Endothelial cell (in vitro differentiated cells): ENCODE measurements at regions not wholly inside any gene's neighbourhood (a gene's known extent, or its start where the extent isn't known, plus 50 kb on each side); places are given as distances from the start of the nearest gene placed in this dataset.
"Not testable (repeated sequence)": the region's sequence is repeated elsewhere in the genome, so short reads cannot be mapped to it uniquely, and the experiment has no call there.

ENCODE experiments used
- DNase-seq: peaks from one replicate; pipeline ENCODE4 v3.0.0; 2021; ENCODE audit warnings: low spot score
- H3K27ac Mint-ChIP-seq: one replicate; pipeline ENCODE4 v1.8.0; 2021; ENCODE audit warnings: mixed read lengths, inconsistent platforms; ENCODE audit not compliant: unreplicated experiment
- H3K27me3 Mint-ChIP-seq: one replicate; pipeline ENCODE4 v1.8.0; 2021; ENCODE audit warnings: mild to moderate bottlenecking, moderate library complexity, mixed read lengths, inconsistent platforms; ENCODE audit not compliant: unreplicated experiment
- H3K36me3 Mint-ChIP-seq: one replicate; pipeline ENCODE4 v1.8.0; 2021; ENCODE audit warnings: mild to moderate bottlenecking, low read depth, mixed read lengths, inconsistent platforms; ENCODE audit not compliant: unreplicated experiment
- H3K4me1 Mint-ChIP-seq: one replicate; pipeline ENCODE4 v1.8.0; 2021; ENCODE audit warnings: mild to moderate bottlenecking, mixed read lengths, inconsistent platforms; ENCODE audit not compliant: unreplicated experiment
- H3K4me3 Mint-ChIP-seq: one replicate; pipeline ENCODE4 v1.8.0; 2021; ENCODE audit warnings: mild to moderate bottlenecking, mixed read lengths, inconsistent platforms; ENCODE audit not compliant: unreplicated experiment
- H3K9me3 Mint-ChIP-seq: one replicate; pipeline ENCODE4 v1.8.0; 2021; ENCODE audit warnings: mixed read lengths, inconsistent platforms; ENCODE audit not compliant: unreplicated experiment
- CTCF ChIP-seq: fragments of 200-600 bp; sonication (generic); IDR thresholded peaks from one replicate; pipeline ENCODE4 v1.5.0; 2021; ENCODE audit warnings: antibody characterized with exemption; ENCODE audit not compliant: unreplicated experiment

- Mint-ChIP-seq H3K4me1 (no peaks in the 10 kb centered on the region), H3K36me3 (no peaks in the 10 kb centered on the region), H3K9me3 (no peaks in the 10 kb centered on the region), H3K4me3 (no peak overlapping the region), H3K27me3 (no peaks in the 10 kb centered on the region), H3K27ac (no peak overlapping the region)
- no peak for TF ChIP-seq CTCF
- DNase-seq, result no peak
These were observed 238.8 kb upstream of the GRIA3 start for GRCh38 chrX:122945328-122945727.

- Mint-ChIP-seq H3K9me3 (no peaks in the 10 kb centered on the region), H3K27ac (no peak overlapping the region), H3K4me1 (no peaks in the 10 kb centered on the region), H3K4me3 (no peak overlapping the region), H3K27me3 (no peaks in the 10 kb centered on the region), H3K36me3 (peaks cover 5% of the 10 kb centered on the region)
- DNase-seq, result no peak
- TF ChIP-seq CTCF, result no peak
These were observed 211.5 kb upstream of the GRIA3 start for GRCh38 chrX:122972604-122973003.

GRCh38 chrX:122982521-122982920 is 201.6 kb upstream of the GRIA3 start:
- Mint-ChIP-seq H3K4me1 (no peaks in the 10 kb centered on the region), H3K27me3 (no peaks in the 10 kb centered on the region), H3K36me3 (no peaks in the 10 kb centered on the region), H3K4me3 (no peak overlapping the region), H3K9me3 (no peaks in the 10 kb centered on the region), H3K27ac (no peak overlapping the region)
- no peak for DNase-seq
- TF ChIP-seq CTCF, result no peak

- DNase-seq, H3K27me3 Mint-ChIP-seq, H3K4me3 Mint-ChIP-seq, H3K36me3 Mint-ChIP-seq, H3K9me3 Mint-ChIP-seq, H3K27ac Mint-ChIP-seq, H3K4me1 Mint-ChIP-seq: not testable (repeated sequence)
These were observed 181.2 kb upstream of the GRIA3 start for GRCh38 chrX:123002844-123003243.

GRCh38 chrX:123013141-123013540 is 170.9 kb upstream of the GRIA3 start:
- H3K36me3 Mint-ChIP-seq, result no peaks in the 10 kb centered on the region
- TF ChIP-seq CTCF, result no peak
- H3K27ac Mint-ChIP-seq, result no peak overlapping the region
- H3K4me1 Mint-ChIP-seq, result no peaks in the 10 kb centered on the region
- DNase-seq, result no peak
- no peaks in the 10 kb centered on the region for H3K27me3 Mint-ChIP-seq
- H3K4me3 Mint-ChIP-seq, result no peak overlapping the region
- no peaks in the 10 kb centered on the region for H3K9me3 Mint-ChIP-seq

- Mint-ChIP-seq H3K36me3 (no peaks in the 10 kb centered on the region), H3K4me1 (no peaks in the 10 kb centered on the region), H3K27me3 (no peaks in the 10 kb centered on the region), H3K4me3 (no peak overlapping the region), H3K27ac (no peak overlapping the region), H3K9me3 (no peaks in the 10 kb centered on the region)
- no peak for TF ChIP-seq CTCF
- no peak for DNase-seq
These were observed 147.7 kb upstream of the GRIA3 start for GRCh38 chrX:123036401-123036800.
